Activated CD8-positive, alpha-beta memory T cell treated with anti-CD3 and anti-CD28 coated beads, Interleukin-2, amount 50 U/mL, for 24 hours (primary cell): ENCODE measurements at regions not wholly inside any gene's neighbourhood (a gene's known extent, or its start where the extent isn't known, plus 50 kb on each side); places are given as distances from the start of the nearest gene placed in this dataset.

ENCODE experiments used
- DNase-seq: peaks from one replicate; pipeline ENCODE4 v3.0.0-alpha.2; 2020; ENCODE audit errors: extremely low read depth

DNA sequence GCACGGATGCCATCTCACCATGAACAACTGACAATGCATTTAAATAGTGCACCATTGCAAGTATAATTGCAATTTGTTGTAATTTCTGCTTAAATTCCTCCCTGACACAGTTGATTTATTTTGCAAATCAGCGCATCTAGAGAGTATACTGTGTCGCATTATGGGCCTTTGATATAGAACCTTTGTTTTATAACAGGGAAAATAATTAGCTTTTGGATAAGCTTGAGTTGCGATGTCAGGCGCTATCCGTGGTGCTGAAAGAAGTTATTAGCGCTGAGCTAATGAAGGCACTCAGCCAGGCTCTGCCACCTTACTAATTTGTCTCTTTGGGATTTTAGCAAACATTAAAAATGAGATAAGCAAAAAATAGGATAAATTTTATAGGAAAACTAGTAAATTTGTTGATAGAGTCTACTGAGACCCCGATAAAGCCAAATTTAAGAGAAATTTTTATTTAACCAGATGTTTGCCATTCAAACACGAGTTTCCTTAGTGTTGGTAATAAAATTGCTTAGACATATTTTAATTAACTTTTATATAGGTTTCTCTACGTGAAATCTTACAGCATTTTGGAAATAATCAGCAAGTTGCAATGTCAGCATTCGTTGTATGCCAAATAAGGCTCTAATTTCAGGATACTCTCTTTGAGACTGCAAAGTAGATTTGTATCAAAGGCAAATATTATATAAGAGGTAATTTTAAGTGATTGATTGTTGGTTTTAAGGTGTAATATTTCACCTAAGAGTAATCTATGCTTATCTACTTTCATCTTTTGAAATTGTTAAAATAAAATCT, 355.5 kb downstream of the TLR4 start:
- no peak for DNase-seq

DNA sequence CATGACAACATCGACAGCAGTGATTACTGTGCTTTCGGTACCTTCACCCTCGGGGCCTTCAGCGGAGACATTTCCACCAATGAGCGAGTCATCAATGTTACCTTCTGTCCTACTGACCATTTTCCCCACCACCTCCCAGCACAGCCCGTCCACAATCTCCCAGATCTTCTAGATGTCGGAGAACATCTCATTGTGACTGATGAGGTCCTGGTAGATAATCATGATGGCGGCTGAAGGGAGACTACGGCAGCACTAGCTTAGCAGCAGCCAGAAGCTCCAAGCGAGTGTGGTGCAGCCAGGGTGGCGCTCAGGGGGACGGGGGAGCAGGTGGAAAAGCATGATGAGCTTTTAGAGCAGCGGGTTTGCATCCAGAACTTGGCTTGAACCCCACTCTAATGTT, 379.0 kb downstream of the TLR4 start:
- DNase-seq: no peak

DNA sequence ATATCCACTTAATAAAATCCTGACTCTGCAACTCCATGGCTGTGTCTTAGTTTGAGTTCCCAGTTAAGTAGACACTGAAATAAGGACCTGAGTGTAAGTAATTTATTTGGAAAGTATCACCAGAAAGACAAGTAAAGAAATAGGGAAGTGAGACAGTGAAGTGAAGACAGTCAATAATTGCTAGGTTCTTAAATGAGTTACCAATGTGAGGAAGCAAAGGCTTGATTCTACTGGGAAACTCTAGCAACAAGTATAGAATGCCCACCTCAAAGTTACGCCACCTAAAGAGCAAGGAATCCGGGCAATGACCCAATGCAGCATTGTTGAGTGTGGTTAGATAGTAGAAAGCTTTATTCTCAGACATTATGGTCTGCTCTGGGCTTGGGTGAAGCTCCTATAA, 383.9 kb downstream of the TLR4 start:
- no peak for DNase-seq

DNA sequence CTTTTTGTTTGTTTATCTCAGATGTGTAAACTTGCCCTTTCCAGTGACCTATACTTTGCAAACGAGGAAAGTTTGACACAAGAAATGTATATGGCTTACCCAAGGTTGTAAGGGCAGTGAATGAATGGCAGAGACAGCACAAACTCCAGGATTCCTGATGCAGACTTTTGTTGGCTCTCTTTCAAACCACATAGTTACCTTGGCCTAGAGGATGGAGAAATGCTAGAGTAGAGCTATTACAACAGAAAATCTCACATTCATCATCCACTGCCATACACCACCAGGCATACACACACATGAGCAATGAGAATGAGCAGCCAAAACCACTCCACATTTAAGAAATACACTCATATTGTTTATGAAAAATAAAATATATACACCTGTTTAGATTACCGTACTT, 387.0 kb downstream of the TLR4 start:
- no peak for DNase-seq

DNA sequence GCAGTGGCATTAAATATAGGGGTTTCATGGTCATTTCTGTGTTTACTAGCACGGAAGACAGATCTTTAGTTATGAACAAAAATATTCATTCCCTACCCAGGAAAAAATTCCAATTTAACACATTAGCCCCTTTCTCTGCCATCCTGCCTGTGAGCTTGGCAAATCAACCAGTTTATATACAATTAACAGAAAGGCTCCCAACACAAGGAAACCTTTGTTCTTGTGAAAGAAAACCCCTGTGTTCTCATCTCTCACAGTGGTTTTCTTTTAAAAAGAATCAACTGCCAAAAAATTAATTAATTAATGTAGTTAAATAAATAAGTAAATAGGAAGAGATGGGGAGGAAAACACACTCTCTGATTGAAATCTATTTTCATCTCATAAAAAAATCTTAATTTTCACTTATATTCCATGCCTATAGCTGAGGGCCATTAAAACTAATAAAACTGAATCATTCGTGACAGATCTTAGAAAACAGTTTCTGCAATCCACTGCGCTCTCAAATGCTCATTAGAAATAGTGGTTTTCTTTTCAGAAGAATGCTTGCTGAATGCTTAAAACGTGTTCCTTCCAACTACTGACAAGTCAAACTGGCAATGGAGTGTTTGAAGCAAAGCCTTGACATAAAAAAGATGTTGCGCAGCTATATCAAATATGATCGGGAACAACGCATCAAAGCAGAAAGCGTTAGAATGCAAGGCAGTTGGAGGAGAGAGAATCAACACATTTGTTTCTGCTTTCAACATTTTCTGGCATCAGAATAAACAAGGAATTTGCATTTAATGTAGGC, 387.7 kb downstream of the TLR4 start:
- no peak for DNase-seq

DNA sequence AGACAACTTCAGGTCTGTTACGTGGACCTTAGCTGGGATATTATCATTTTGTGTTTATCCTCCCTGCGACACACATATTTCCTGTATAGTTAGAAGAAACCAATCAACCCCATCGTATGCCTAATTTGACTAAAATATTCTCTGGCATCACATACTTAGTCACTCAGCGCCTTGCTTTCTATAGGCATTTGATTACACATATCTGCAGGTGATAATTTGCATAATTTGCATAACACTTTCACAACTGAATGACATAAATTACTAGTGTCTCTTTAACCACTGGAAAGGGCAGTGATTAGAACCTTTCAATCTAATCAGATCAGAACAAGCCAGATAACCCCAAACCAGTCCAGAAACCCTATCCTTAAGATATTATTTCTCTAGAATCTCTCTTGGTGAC, 390.2 kb downstream of the TLR4 start:
- DNase-seq: no peak

DNA sequence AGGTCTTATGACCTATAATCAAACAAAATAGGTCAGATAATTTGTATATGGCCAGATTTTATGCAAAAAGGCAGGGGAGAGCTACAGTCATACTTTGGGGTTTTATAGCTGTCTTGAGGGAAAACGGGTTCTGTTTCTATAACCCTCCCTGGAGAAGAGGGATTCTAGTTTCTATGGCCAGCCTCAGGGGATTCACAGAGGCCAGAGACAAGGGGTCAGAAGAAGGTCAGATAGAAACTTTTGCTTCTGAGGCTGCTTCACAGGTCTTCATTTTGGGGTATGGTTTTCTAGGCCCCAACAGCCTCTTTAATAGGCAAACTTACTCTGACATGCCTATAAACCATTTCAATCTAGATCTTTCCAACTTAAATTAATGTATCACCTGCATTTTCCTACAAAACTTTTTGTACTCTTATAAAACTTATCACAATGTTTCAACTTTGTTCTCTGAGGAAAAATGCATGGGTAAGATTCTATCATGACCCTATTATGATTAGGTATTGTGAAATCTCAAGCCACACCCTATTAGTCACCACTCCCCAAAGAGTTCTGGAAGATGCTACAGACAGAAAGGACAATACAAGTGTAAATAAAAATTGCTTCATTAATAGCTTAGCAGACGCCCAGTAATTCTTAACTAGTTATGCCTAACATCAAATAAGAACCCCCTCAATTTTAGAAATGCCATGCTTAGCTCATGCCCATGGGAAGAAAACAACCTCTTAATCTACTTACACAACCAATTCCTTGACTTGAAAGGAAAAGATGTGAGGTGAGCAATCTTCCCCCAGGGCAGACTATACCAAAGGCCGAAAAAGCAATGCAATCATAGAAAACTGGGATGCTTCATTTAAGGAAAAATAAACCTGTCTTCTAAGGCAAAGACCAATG, 396.6 kb downstream of the TLR4 start:
- DNase-seq: no peak

DNA sequence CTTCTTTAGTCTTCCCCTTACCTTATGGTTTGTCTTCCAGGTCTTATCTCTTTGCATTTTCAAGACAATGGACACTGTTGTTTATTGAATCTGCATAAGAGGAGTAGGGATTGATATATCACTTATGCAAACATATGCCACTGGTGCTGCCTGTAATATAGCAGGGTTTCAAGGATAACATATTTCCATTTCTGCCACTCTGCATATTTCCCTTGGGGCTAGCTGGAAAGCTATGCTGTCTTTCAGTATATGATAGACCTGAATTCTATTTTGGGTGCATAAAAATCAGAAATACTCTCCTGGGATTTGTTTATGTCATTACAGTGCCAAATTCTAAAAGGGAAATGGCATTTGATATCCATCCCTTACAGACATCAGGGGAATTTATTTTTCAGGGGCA, 400.2 kb downstream of the TLR4 start:
- no peak for DNase-seq

DNA sequence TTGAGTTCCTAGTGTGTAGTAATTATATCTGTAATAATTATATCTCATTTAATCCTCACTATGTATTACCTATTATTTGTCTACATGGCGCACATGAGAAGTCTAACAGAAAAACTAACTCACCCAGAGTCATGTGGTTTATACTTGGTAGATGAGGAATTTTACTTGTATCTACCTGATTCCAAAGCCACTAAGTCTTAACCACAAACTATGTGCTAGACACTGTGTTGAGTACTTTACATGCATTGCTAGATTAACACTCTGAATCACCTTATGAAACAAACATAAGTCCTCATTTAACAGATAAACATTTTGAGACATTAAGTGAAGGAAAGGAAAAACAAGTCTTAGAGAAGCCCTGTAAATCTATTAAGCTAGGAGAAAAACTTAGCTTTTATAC, 404.8 kb downstream of the TLR4 start:
- DNase-seq: no peak

DNA sequence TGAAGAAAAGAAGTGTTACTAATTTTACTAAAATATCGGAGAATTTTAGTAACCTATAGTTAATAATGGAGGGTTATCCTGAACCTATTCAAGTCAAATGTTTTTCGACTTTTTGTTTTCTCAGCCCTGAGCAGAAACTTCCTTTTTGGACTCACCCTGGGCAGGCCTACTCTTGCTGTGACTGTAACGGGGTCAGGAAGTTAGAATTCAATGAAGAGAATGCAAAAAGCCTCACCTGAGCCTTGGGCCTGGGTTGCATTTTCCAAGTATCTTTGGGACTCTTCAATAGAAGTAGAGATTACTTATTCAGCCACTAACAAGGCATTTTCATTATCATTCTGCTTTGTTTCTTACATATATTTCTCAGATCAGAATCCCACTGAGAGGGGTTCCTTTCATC, 405.3 kb downstream of the TLR4 start:
- no peak for DNase-seq

DNA sequence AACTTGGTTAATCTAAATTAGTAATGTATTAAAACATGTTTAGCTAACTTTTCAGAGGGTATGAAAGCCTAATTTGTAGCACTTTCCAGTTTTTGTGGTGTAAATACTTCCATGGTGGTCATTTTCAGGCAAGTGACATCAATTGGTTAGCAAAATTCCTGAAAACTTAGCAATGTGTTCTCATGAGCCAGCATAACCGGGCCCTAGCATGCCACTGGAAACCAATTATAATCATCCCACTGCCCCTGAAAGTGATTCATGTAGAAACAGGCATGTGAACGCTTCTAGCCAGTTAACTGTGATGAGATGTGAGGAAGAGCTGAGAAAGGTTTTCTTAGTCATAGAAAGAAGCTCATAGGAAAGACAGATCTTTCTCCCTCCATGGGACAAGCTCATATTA, 417.2 kb downstream of the TLR4 start:
- DNase-seq: no peak

DNA sequence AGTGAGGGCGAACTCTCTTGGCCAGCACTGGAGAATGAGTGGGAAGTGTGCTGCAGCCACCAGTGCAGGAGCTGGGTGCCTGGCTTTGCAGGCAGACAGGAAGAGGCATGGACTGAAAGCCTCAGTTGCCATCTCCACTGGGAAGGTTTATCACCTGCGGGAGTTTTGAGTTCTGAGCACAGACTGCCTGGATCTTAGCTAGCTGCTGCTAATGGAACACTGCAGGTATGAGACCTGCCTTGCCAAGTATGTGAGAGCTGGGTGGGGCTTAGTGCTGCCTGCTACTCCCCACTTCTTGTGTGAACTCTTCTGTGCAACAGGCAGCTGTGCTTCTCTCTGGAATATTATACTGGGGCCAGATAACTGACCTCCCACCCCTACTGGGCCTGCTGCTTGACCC, 424.1 kb downstream of the TLR4 start:
- no peak for DNase-seq

DNA sequence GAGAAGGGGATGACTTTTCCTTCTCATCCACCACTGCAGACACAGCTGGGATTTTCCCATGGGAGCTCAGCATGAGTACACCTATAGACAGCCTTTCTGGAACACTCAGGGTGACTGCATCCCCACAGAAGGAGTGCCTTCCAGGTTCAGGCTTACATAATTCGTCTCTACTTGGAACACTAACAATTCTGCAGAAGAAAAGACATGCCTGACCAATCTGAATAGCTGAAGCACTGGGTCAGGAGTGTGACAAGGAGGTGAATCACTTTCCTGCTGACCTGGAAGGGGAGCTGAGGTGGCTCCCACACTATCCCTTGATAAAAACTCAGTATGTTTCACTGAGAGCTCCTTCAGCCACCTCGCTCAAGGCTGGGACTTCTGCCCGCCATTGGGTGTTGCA, 425.3 kb downstream of the TLR4 start:
- DNase-seq: no peak

DNA sequence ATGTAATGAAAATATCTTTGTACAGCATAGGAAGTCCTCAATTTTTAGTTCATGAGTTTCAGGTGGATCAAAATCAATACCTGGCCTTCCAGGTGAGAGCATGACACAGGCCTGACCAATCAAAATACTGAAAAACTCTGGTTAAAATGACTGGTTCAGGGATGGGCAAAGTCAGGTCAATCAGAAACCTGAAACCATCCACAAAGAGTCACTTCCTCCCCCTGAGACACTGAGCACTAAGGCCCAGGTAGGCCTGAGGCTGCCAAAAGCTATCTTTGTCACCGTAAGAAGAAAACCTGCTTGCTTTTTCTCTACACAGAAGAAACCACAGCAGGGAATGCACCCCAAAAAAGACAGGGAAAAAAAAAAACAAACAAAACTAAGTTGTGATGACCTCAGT, 444.8 kb downstream of the TLR4 start:
- no peak for DNase-seq

DNA sequence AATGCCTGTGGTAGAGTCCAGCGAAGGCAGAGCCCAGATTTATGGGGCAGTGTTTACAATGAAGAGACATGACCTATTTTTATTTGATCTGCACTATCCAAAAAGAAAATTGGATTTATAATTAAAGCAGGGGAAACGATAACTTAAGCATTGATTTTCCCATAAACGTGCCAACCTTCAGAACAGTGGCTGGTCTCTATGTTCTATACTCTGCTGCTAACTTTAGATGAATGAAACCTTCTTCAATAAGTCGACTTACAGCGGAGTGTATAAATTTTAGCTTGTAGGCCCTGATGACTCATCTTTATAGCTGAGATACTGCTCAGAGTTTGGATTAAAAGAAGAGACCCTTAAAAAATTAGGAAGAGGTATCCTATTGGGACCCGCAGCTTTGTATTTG, 452.6 kb downstream of the TLR4 start:
- no peak for DNase-seq

DNA sequence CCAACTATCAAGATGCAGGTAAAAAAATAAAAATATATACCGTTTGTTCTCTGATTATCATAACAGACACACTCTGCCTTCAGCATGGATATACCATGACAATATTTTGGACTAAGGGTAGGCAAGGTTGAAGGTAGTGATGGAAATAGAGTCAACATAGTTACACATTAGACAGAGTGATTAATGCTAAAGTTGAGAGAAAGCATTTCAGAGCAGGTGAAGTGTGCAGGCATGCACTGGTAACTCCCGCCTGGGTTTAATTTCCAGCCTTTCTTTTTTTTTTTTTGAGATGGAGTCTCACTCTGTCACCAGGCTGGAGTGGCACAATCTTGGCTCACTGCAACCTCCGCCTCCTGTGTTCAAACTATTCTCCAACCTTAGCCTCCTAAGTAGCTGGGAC, 458.5 kb downstream of the TLR4 start:
- DNase-seq: no peak

DNA sequence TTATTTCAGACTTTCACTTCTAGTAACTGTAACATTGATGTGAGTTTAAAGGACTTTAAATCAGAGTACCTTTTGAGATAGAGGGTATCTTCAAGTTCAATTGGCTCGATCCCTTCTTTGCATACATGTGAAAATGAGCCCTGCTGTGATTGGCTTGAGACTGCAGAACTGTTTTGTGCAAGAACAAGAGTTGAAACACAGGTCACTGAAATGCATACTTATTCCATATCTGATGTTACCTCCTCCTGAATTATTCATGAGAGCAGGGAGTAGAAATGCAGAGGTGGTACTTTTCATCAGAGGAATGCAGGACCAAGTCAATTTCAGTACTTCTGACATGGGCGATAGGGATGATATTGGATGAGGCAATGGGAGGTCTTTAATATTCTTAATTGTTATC, 459.5 kb downstream of the TLR4 start:
- no peak for DNase-seq

DNA sequence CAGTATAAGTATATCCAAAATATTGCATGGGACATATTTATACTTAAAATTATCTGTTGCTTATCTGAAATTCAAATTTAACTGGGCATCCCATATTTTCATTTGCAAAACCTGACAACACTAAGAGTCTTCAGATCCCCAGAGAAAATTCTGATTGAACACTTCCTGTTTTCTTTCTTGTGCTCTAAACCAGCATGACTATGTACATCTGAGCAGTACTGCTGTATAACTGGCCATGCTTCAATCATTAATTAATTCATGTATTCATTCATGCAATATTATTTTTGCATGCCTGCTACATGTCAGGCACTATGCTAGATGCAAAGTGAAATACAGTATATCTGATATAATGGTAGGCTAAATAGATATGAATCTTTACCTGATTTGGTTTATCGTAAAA, 461.2 kb downstream of the TLR4 start:
- no peak for DNase-seq

DNA sequence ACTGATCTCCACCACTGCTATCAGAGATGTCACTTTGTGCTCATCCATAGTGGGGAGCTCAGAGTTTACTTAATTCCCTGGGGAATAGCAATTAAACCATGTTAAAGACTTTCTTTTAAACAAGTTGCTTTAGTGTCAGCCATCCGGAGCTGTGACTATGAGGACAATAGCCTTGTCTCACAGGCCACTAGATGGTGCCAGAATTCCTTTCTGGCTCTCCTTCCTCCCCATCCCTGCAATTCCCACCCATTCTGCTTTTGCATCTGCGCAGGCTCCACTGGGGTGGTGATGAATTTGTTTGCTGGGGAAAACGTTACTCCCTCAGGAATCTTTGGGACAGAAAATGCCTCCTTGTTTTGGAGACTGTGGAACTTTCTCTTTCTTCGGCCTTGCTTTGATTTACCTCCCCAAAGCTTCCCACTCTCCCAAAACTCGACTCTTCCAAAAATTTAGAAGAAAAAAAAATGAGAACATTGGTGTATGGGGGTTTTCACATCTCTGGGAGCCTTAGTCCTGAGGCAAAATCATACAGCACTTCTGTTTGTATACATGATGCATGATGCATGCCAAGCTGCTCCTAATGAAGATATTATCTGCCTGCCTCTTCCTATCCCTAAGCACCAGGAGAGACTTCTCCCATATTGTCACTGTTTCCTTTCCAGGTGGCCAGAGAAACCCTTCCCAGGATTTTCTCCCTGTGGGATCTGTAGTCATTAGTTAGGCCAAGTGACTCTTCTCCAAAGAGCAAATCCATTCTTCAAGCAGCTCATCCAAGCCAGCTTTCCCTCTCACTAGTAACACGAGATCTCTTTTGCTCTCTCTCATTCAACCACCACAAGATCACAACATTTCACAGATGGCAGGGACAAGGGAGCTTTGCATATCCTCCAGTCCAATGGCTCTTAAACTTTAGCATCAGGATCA, 466.1 kb downstream of the TLR4 start:
- no peak for DNase-seq

DNA sequence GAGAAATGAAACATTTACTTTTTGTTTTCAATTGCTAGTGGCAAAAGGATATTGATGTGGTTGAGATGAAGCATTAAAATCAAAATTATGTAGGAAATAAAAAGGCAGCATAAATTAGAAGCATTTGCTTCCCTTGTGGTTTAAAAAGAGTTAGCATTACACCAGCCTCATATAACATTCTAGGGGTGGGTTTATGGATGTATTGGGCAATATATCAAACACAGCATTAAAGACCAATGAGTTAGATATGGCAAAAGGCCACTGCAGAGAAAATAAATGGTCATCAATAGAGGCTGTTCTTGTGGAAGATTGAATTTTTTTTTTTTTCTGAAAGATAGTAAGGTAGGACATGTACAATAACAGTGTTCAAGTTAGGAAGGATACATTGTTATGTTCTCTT, 473.0 kb downstream of the TLR4 start:
- no peak for DNase-seq

DNA sequence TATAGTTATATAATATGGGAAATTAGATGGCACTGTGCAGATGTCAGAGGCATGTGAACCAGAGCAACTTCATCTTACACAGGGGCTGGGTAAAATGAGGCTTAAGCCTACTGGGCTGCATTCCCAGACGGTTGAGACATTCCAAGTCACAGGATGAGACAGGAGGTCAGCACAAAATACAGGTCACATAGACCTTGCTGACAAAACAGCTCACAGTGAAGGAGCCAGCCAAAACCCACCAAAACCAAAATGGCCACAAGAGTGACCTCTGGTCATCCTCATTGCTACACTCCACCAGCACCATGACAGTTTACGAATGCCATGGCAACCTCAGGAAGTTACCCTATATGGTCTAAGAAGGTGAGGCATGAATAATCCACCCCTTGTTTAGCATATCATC, 479.4 kb downstream of the TLR4 start:
- DNase-seq: no peak
